HG03175 (cell line): ENCODE measurements at regions not wholly inside any gene's neighbourhood (a gene's known extent, or its start where the extent isn't known, plus 50 kb on each side); places are given as distances from the start of the nearest gene placed in this dataset.
A peak's percentile ranks its signal among the peaks of the same experiment; 100 is the strongest.
"Not testable (repeated sequence)": the region's sequence is repeated elsewhere in the genome, so short reads cannot be mapped to it uniquely, and the experiment has no call there.

ENCODE experiments used
- ATAC-seq: cut with Tn5 transposase; IDR thresholded peaks from one replicate; pipeline ENCODE4 v1.9.1; 2021; ENCODE audit warnings: mild to moderate bottlenecking, moderate library complexity; ENCODE audit not compliant: unreplicated experiment

- not testable (repeated sequence) for ATAC-seq
These were observed 183.0 kb downstream of the HACE1 start for GRCh38 chr6:104676679-104677078.

- ATAC-seq, result not testable (repeated sequence)
These were observed 184.6 kb downstream of the HACE1 start for GRCh38 chr6:104675161-104675560.

- ATAC-seq, result not testable (repeated sequence)
These were observed 186.6 kb downstream of the HACE1 start for GRCh38 chr6:104673078-104673477.

GRCh38 chr6:104671591-104671891 is 188.2 kb downstream of the HACE1 start:
- not testable (repeated sequence) for ATAC-seq

GRCh38 chr6:104670834-104671590 is 188.7 kb downstream of the HACE1 start:
- ATAC-seq, result not testable (repeated sequence)

GRCh38 chr6:104669483-104669882 is 190.2 kb downstream of the HACE1 start:
- ATAC-seq, result no peak

- no peak for ATAC-seq
These were observed 203.5 kb downstream of the HACE1 start for GRCh38 chr6:104656235-104656634.

- ATAC-seq, result no peak
These were observed 205.9 kb downstream of the HACE1 start for GRCh38 chr6:104653781-104654180.

- ATAC-seq, result no peak
These were observed 211.4 kb downstream of the HACE1 start for GRCh38 chr6:104648347-104648746.

GRCh38 chr6:104644848-104645247 is 214.9 kb downstream of the HACE1 start:
- no peak for ATAC-seq

- no peak for ATAC-seq
These were observed 216.8 kb downstream of the HACE1 start for GRCh38 chr6:104642871-104643270.

- no peak for ATAC-seq
These were observed 219.0 kb downstream of the HACE1 start for GRCh38 chr6:104640761-104641160.

GRCh38 chr6:104640150-104640700 is 219.5 kb downstream of the HACE1 start:
- no peak for ATAC-seq

- peak; percentile 95 for ATAC-seq
These were observed 220.1 kb downstream of the HACE1 start for GRCh38 chr6:104639668-104640067.

- ATAC-seq, result no peak
These were observed 220.9 kb downstream of the HACE1 start for GRCh38 chr6:104638841-104639290.

GRCh38 chr6:104633125-104633524 is 226.6 kb downstream of the HACE1 start:
- ATAC-seq, result no peak

GRCh38 chr6:104632588-104632987 is 227.1 kb downstream of the HACE1 start:
- no peak for ATAC-seq

GRCh38 chr6:104630955-104631354 is 228.8 kb downstream of the HACE1 start:
- ATAC-seq, result no peak

- no peak for ATAC-seq
These were observed 229.2 kb downstream of the HACE1 start for GRCh38 chr6:104630522-104630921.

- ATAC-seq, result no peak
These were observed 229.9 kb downstream of the HACE1 start for GRCh38 chr6:104629826-104630225.

GRCh38 chr6:104625536-104625935 is 234.2 kb downstream of the HACE1 start:
- no peak for ATAC-seq

- no peak for ATAC-seq
These were observed 236.5 kb downstream of the HACE1 start for GRCh38 chr6:104623052-104623690.
